ENCODE measurements at regions not wholly inside any gene's neighbourhood (a gene's known extent, or its start where the extent isn't known, plus 50 kb on each side); places are given as distances from the start of the nearest gene placed in this dataset.

- in situ Hi-C loops (cut with MboI; ENCODE audit: low sequenced_read_pairs) = no loop called here
Observed at GRCh38 chr10:10618139-10618538, 399.5 kb upstream of the CELF2 start.

DNA sequence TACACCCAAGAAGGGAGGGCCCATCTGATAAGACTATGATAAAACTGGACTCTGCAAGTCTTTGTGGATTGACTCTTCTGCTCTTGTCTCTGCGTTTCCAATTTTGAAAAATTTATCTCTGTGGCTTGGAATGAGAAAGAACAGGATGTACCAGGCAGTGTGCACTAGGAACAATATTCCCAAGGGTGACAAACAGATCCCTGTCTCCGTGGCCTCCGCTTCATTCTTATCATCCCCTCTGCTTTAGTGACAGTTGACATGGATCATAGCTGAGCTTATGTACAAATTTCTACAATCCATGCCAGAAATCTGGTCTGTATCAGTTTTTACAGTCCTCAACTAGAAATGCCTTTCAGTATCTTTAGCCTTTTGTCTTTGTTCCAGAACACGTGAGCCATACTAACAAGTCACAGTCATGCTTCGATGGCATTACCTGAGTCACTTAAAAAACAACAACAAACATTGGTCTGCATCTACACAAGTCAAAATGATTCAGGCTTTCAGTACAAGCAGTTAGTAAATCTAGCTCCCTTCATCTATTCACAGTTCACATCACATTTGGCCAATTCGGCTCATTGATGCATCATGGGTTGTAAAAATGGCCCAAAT, 393.6 kb upstream of the CELF2 start:
- in situ Hi-C loops (cut with MboI; ENCODE audit: low sequenced_read_pairs) = no loop called here

DNA sequence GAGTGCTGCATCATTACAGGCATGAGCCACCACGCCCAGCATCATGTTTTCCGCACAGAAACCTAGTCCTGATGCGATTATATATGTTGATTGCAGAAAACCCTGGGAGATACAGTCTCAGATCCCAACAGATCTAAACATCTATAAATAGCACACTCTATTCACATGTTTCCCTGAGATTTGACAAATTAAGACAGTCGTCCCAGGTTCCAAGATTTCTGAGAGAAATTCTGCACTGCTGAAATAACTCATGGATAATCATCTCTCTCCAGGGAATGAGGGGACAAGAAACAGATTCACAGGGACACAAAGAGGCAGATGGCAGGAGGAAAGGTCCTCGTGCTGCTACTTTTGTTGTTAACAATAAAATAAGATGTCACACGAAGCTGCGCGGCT, 393.1 kb upstream of the CELF2 start:
- in situ Hi-C loops (cut with MboI; ENCODE audit: low sequenced_read_pairs) = no loop called here

- in situ Hi-C loops (cut with MboI; ENCODE audit: low sequenced_read_pairs) = no loop called here
Observed at GRCh38 chr10:10625491-10625890, 392.2 kb upstream of the CELF2 start.

DNA sequence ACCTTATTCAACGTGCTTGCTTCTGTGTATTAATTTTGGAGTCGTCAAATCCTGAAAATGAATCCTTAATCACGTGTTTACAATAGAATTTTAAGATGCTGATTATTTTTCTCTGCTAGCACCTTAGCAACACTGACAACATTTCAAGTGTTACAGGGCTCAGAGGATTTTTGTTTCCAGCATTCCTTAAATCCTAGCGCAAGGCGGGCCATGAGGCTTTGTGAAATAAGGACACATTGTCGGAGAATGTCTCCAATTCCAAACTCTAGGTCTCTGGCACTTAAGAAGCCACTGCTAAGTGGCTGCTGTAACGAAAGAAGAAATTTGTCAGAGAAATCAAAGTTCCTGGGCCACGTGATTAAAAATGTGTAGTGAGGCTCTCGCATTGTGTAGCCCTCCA, 390.9 kb upstream of the CELF2 start:
- in situ Hi-C loops (cut with MboI; ENCODE audit: low sequenced_read_pairs) = no loop called here

GRCh38 chr10:10627414-10627813, 390.3 kb upstream of the CELF2 start:
- in situ Hi-C loops (cut with MboI; ENCODE audit: low sequenced_read_pairs) = no loop called here

GRCh38 chr10:10629512-10629911, 388.2 kb upstream of the CELF2 start:
- in situ Hi-C loops (cut with MboI; ENCODE audit: low sequenced_read_pairs) = no loop called here

GRCh38 chr10:10630281-10630680, 387.4 kb upstream of the CELF2 start:
- in situ Hi-C loops (cut with MboI; ENCODE audit: low sequenced_read_pairs) = no loop called here

DNA sequence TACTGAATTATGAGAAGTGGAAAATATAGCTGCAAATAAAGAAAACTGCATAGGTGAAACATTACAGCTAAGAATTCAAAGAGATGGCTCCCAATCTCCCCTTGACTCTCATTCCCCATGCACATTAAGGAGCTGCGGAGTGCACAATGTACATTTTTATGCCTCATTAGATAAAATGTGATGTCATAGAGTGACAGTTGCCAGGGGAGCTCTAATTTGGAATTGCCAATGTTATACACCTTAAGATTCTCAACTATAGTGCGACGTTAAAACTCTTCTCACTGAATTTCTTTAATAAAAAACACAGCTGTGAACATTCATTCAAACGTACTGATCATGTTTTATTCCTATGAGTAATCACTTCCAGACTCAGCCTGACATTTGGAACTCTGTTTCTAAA, 386.9 kb upstream of the CELF2 start:
- in situ Hi-C loops (cut with MboI; ENCODE audit: low sequenced_read_pairs) = no loop called here

- in situ Hi-C loops (cut with MboI; ENCODE audit: low sequenced_read_pairs) = no loop called here
Observed at GRCh38 chr10:10642189-10642588, 375.5 kb upstream of the CELF2 start.

DNA sequence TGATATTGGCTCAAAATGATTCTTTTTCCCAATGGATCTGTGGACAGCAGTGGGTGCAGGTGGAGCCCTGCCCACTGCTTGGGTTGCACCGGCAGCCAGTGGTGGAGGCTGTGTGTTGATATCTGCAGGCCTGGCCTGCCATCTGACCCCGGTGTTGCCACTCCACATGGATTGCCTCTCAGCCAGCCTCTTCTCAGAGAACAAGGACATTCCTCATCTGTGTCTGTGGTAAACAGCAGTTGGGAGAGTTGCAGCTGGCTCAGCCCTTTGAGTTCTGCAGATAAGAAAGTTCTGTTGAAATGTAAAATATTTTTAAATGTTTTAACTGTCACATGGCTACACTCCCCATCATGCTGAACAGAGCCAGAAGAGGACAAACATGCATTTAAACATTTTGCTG, 374.9 kb upstream of the CELF2 start:
- in situ Hi-C loops (cut with MboI; ENCODE audit: low sequenced_read_pairs) = no loop called here

GRCh38 chr10:10644008-10644646, 373.5 kb upstream of the CELF2 start:
- in situ Hi-C loops (cut with MboI; ENCODE audit: low sequenced_read_pairs) = no loop called here

DNA sequence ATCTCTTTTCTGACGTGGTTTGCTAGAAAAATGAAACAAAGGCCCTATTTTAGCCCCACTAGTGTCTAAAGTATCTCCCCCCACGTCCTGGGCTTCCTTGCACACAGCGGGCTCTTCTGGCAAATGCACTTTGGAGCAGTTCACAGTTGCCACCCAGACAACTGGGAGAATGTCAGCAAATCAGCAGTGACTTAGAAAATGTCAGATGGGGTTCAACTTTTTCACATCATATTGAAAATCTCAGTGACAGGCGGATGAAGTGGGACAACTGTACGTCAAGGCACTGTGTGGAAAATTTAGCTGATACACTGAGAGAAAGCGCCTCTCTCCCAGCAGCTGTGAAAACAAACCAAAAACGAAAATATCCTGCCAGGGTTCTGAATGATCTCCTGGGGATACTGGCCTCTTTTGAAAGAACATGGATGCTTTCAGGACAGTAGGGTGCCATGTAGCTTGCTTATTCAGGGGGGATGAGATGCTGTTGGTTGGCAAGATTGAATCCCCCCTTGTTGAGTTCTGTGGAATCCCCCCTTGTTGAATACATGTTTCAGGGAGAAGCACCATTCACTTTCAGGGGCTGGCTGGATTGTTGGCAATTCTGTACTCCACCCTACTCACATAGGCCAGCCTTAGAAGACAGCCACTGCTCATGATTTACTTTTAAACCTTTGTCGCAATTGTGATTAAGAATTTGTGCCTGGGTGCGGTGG, 372.8 kb upstream of the CELF2 start:
- in situ Hi-C loops (cut with MboI; ENCODE audit: low sequenced_read_pairs) = no loop called here

GRCh38 chr10:10647331-10647730, 370.3 kb upstream of the CELF2 start:
- in situ Hi-C loops (cut with MboI; ENCODE audit: low sequenced_read_pairs) = no loop called here

GRCh38 chr10:10657139-10657760, 360.4 kb upstream of the CELF2 start:
- in situ Hi-C loops (cut with MboI; ENCODE audit: low sequenced_read_pairs) = no loop called here

DNA sequence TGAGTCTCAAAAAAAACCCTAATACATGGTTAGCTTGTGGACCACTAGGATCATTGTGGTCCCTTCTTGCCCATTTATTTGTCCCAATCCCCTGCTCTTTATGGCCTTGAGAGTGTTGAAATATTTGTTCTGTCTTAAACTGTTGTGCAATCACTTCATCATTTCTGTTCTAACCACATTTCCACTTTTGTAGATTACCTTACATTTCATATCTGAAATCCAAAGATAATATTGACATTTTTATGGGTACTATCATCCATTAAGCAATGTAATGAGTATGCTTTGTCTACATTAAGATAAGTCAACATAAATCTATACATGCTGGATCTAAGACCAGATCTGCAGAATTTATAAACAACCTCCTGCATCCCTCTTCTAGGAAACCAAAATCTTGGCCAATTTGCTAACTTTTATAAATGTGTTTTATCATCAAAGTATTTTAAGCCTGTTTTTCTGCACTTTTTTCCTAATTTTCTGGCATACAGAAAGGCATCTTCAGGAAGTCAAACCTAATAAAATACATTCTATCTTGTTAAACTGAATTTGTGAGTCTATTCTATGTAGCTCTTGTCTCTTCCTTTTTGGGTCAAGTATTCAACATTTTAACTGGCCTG, 359.4 kb upstream of the CELF2 start:
- in situ Hi-C loops (cut with MboI; ENCODE audit: low sequenced_read_pairs) = no loop called here

- in situ Hi-C loops (cut with MboI; ENCODE audit: low sequenced_read_pairs) = no loop called here
Observed at GRCh38 chr10:10660054-10660453, 357.6 kb upstream of the CELF2 start.

- in situ Hi-C loops (cut with MboI; ENCODE audit: low sequenced_read_pairs) = no loop called here
Observed at GRCh38 chr10:10661176-10661575, 356.5 kb upstream of the CELF2 start.

- in situ Hi-C loops (cut with MboI; ENCODE audit: low sequenced_read_pairs) = no loop called here
Observed at GRCh38 chr10:10662716-10663408, 354.8 kb upstream of the CELF2 start.

DNA sequence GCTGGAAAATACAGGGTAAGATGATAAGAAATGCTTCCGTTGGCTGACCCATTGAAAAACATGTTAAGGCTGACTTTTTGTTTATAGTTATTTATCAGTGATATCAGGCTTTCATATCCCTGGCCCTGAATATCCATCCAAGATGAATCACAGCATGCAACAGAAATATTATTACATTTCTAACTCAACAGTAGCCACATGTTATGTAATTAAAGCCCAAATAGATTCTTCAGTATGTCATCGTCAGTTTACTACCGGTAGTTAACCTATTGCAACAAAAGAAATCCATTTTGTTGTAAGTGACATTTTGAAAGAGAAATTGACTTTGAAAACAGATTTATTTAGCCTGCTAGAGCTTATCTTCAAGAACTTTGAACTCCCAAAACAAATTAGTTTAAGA, 354.1 kb upstream of the CELF2 start:
- in situ Hi-C loops (cut with MboI; ENCODE audit: low sequenced_read_pairs) = no loop called here

GRCh38 chr10:10665750-10666149, 351.9 kb upstream of the CELF2 start:
- in situ Hi-C loops (cut with MboI; ENCODE audit: low sequenced_read_pairs) = no loop called here

All from HL-60/S4 treated with retinoic acid at 250 ng/mL for 4 days and 3 days (cell line).